Left colon (tissue), 2 donors: ENCODE measurements at regions not wholly inside any gene's neighbourhood (a gene's known extent, or its start where the extent isn't known, plus 50 kb on each side); places are given as distances from the start of the nearest gene placed in this dataset.

ENCODE experiments used
- ATAC-seq: fragments of 200-7000 bp; cut with Tn5 transposase; one replicate; pipeline ENCODE4 v1.9.1; 2020; ENCODE audit warnings: mild to moderate bottlenecking, moderate library complexity
- DNase-seq, 2 donors: peaks; one replicate each; pipeline ENCODE4 v3.0.0-alpha.2; 2020
- intact Hi-C, 2 donors: fragments of 100-400 bp; cut with DNase I in 1 of 2; cut with micrococcal nuclease in 1 of 2; formaldehyde crosslinking; loops; one replicate each; pipeline versions ENCODE4 v1.11.2 to v1.14.0; 2022; cut with DNase I, micrococcal nuclease
- donor health status: DM: no; HTN: no; CAD: no.
- donor health status: DM: yes; HTN: yes; CAD: no.

DNA sequence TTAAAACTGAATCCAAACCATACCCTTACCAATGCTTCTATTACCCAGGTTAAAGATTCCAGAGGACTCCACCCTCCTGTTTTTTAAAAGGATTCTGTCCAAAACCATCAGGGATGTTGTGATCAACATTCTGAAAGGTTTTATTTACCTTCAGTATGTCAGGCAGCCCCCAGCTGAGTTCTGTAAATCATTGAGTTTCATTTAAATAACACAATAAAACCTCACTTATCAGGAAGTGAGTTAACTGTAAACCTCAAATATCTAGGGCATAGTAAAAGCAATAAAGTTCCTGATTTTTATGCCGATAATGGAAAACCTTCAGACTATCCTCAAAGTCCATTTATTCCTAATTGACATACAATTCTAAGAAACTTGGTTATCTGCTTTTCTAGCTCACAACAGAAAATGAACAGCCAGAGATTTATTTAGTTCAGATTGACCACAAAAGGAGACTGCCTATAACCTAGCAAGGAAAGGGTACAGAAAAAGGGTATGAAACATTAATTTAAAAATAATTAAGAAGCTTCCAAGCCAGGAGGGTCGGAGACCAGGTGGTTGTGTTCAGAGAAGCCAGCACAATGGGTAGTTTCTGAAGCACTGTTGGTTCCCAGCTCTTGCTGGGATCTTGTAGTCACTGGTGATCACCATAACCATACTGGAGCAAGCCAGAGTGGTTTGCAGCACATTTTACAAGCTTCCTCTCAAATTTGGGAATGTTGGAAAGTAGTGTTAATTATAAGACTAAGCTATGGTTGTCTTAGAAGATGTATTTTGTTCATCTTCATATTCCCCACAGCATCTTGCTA, 336.4 kb upstream of the FMN2 start:
- intact Hi-C loops, result no loop called here
- ATAC-seq (peak; percentile 53), DNase-seq (no peak)

DNA sequence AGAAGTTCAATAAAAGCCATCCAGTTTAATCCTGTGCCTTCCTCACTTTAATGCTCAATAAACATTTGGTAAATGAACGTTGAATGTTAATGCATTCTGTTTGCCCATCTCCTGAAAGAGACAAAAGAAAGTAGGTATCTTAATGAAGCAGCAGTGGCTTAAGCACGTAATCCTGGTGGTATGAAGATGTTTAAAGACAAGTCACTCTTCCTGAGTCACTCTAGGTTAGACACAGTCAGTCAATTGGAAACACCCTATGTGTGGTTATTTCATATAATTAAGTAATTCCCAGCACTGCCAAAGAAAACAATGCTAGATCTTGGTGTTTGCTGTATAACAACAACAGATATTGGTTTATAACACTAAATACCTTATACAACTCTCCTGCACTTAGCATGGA, 334.0 kb upstream of the FMN2 start:
- no peak for ATAC-seq

GRCh38 chr1:239758756-239759155, 332.9 kb upstream of the FMN2 start:
- ATAC-seq (no peak), DNase-seq (no peak)
- intact Hi-C loops, result no loop called here

More for the DNA sequence above, 334.0 kb upstream of the FMN2 start:
- intact Hi-C loops, result no loop called here
- DNase-seq, result no peak

- ATAC-seq (no peak), DNase-seq (no peak)
- intact Hi-C loops, result no loop called here
Measured at GRCh38 chr1:239761509-239761908, 330.2 kb upstream of the FMN2 start.

DNA sequence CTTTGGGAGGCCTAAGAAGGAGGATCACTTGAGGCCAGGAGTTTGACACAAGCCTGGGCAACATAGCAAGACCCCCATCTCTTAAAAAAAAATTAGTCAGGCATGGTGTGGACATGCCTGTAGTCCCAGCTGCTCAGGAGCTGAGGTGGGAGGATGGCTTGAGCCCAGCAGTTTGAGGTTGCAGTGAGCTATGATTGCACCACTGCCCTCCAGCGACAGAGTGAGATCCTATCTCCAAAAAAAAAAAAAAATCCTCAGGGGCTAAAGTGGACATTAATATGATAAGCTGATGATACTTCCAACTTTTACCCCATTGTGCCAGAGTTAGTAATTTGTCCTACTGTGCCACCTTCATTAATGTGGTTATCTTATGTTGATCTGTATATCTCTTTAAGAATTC, 327.8 kb upstream of the FMN2 start:
- ATAC-seq (no peak), DNase-seq (no peak)
- intact Hi-C loops, result no loop called here

DNA sequence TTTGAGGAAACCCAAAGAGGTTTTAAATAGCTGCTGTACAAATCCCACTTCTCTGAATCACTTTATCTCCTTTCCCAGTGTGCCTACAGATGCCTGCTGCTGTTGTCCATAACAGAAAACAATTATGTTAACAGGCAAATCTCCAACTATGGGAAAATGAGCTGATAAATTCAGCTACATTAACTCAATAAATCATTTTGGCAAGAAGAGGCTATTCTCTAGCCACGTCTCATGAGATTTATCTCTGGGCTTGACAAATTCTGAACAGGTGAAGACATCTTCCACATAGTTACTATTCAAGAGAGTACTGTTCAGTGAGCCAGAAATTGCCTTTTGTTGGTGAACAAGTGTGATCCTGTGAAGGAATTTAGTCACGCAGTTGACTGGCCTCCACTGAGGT, 327.1 kb upstream of the FMN2 start:
- DNase-seq (no peak), ATAC-seq (no peak)
- intact Hi-C loops, result no loop called here

DNA sequence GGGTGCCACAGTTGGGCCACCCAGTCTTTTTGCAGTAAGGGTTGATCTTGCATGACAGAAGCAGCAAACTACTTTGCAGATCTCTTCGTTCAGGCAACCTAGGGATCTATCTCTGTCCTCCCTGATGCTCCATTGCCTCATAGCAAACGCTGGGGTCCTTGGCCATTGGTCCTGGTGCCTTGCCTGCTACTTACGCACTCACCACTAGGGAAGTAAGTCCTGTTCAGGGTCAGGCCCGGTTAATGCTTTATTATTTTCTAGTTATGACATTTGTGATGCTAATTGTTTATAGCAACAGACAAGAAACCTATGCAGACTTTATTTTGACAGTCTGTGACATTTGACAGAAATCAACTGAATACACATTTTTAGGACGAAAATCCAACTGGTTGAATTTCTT, 326.5 kb upstream of the FMN2 start:
- ATAC-seq (no peak), DNase-seq (no peak)
- intact Hi-C loops, result no loop called here

DNA sequence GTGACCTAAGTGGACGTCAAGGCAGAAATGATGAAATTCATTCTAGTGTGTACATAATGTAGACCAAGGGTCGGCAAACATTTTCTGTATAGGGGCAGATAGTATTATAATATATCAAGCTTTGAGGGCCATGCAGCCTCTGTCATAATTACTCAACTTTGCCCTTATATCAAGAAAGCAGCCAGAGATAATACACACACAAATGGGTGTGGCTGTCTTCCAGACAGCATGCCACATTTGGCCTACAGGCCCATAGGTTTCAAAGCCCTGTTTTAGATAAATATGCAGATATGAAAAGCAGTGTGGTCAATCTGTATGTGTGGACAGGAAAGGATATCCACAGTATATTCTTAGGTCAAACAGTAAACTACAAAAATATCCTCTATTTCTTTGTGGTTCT, 320.1 kb upstream of the FMN2 start:
- DNase-seq (no peak), ATAC-seq (peak; percentile 83)
- intact Hi-C loops, result no loop called here

GRCh38 chr1:239772446-239772845, 319.2 kb upstream of the FMN2 start:
- ATAC-seq (no peak), DNase-seq (no peak)
- intact Hi-C loops, result no loop called here

DNA sequence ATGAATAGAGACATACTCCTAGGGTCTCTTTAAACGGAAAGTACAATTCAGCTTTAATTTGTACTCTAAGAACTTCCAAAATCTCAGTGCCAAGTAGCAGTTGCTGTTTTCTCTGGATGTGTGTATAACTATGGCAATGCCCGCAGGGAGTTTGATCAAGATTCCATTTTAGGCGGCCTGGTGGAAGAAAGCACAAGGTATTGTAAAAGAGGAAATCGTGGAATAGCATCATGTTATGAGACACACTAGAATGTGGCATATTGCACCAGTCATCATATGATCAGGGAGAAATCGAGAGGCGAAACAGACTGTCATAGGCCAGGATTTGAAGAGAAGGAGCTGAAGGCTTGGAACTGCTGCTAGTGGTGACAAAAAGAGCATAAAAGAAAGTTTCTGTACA, 316.2 kb upstream of the FMN2 start:
- DNase-seq, result no peak
- ATAC-seq, result no peak
- intact Hi-C loops, result no loop called here

- ATAC-seq, result no peak
- intact Hi-C loops, result no loop called here
- no peak for DNase-seq
Measured at GRCh38 chr1:239778208-239778813, 313.4 kb upstream of the FMN2 start.

DNA sequence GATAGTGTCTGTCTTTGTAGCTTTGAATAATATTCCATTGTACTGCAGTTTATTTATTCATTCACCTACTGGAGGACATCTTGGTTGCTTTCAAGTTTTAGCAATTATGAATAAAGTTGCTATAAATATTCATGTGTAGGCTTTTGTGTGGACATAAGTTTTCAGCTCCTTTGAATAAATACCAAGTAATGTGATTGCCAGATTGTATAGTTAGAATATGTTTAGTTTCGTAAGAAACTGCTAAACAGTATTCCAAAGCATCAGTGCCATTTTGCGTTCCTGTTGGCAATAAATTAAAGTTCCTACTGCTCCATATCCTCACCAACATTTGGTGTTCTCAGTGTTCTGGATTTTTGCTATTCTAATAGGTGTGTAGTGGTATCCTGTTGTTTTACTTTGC, 311.7 kb upstream of the FMN2 start:
- intact Hi-C loops, result no loop called here
- DNase-seq (no peak), ATAC-seq (no peak)

DNA sequence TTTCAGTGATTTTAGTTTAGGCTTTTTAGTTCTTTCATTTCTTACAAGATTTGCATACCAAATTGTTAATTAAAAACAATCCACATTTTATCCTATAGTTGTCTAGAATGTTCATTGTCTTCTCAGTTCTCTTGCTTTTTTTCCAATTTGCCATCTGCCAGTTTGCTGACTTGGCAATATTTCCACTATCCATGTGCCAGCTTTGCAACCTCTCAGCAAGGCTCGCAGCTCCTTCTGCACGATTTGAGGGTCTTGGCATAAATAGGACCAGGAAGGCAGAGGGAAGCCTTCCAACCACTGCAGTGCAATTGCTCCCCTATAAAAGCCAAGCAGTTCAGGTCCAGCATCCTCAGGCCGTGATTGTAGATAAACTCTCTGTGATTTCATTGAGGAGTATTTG, 306.8 kb upstream of the FMN2 start:
- DNase-seq (no peak), ATAC-seq (no peak)
- intact Hi-C loops, result no loop called here

GRCh38 chr1:239785576-239785975, 306.1 kb upstream of the FMN2 start:
- DNase-seq (no peak), ATAC-seq (no peak)
- intact Hi-C loops, result no loop called here

- no peak for DNase-seq
- intact Hi-C loops, result no loop called here
- no peak for ATAC-seq
Measured at GRCh38 chr1:239786464-239786863, 305.2 kb upstream of the FMN2 start.

GRCh38 chr1:239792157-239792556, 299.5 kb upstream of the FMN2 start:
- intact Hi-C loops, result no loop called here
- ATAC-seq, result no peak
- no peak for DNase-seq

DNA sequence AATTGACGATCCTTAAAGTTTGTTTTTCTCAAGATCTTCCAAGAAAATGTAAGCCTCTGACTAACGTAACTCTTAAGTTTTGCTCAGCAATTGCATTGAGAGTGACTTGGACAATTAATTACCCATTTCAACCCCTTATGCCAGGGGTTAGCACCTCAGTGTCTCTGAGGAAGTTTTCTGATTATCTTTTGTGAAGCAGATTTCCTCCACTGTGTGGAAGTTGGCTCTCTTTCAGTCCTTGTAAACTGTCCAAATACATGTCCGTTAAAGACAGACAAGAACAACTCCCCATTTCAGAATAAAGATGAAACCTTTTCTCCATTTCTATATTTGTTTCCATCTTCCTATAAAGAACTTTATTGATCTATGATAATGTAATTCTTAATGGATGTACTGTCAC, 296.4 kb upstream of the FMN2 start:
- intact Hi-C loops, result no loop called here
- no peak for DNase-seq
- ATAC-seq, result no peak

DNA sequence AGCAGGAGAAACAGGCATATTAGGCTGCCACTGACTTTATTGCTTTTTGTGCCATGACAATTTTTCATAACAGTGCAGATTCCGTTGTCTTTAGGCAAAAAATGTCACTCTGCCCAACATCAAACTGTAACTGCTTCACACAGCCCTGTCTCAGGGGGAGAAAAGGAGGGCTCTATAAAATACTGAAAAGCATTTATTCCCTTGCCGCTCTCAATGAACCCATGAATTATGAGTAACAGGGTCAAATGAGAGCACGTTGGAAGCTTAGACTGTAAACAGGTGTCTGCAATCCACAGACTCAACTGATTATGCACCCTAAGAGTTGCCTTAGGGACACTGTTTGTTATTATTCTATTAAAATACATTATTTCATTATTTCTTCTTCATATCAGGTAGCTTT, 292.1 kb upstream of the FMN2 start:
- intact Hi-C loops, result no loop called here
- DNase-seq (no peak), ATAC-seq (no peak)

- intact Hi-C loops, result no loop called here
- no peak for DNase-seq
- no peak for ATAC-seq
Measured at GRCh38 chr1:239800861-239801260, 290.8 kb upstream of the FMN2 start.

DNA sequence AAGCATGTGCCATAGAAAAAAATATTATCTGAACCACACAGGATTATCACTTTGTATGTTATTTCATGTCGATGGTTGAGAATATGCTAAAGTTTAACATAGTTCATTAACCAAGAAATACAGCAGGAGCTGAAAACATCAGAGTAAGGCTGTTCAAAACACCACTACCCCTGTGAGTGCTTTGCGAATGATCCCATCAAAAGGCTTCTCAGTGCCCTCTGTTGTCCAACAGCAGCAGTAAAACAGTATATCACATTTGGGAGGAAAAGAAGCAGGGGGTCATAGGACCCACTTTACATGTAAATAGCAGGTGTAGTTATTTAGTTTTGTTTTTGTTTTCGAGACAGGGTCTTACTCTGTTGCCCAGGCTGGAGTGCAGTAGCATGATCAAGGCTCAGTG, 289.4 kb upstream of the FMN2 start:
- ATAC-seq, result no peak
- no peak for DNase-seq
- intact Hi-C loops, result no loop called here

- DNase-seq, result no peak
- no peak for ATAC-seq
- intact Hi-C loops, result no loop called here
Measured at GRCh38 chr1:239803781-239804180, 287.9 kb upstream of the FMN2 start.
